NCI-H345 (cell line): ENCODE measurements at regions not wholly inside any gene's neighbourhood (a gene's known extent, or its start where the extent isn't known, plus 50 kb on each side); places are given as distances from the start of the nearest gene placed in this dataset.
A peak's percentile ranks its signal among the peaks of the same experiment; 100 is the strongest.

Experiments
- DNase-seq: peaks from one replicate; lab custom pipeline; 2025; lab: John Stamatoyannopoulos, UW

- DNase-seq: no peak
Observed at GRCh38 chr4:24637173-24637572, 52.8 kb upstream of the DHX15 start.

DNA sequence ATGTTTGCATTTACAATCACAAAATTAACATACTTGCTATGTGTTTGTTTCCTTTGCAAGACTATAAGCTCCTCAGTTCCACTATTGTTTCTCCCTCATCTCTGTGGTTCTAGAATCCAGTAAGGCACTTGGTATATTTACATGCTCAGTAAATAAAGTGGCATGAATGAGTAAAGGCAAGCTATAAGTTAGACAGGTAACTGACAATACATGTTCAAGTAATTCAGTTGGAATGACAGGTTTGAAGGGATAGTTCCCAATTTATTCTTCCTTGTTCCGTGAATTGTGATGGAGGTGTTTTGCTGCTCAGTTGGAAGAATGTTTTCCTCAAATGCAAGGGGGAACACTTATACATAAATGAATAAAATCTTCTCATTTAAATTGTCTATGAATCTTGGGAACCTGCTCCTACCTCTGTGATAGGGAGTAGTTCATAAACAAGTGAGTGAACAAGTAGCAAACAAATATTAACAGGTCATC, 54.1 kb upstream of the DHX15 start:
- no peak for DNase-seq

DNA sequence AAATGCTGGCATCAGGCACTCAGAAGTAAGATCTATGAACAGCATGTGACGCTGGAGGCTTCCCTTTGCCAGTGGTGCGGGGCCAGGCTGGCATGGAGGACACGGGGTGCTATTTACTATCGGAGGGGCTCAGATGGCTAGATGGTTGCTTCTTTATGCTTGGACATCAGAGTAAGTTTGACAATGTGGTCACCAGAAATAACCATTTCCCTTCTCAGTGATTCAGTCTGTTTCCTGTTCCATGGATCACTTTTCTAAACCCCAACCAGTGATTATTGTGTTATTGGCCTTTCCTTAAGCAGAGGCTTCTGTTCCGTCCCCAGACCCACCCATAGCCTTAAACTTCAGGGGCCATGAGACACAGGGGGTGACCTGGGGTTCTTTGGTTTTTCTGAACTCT, 55.4 kb upstream of the DHX15 start:
- DNase-seq: no peak

DNA sequence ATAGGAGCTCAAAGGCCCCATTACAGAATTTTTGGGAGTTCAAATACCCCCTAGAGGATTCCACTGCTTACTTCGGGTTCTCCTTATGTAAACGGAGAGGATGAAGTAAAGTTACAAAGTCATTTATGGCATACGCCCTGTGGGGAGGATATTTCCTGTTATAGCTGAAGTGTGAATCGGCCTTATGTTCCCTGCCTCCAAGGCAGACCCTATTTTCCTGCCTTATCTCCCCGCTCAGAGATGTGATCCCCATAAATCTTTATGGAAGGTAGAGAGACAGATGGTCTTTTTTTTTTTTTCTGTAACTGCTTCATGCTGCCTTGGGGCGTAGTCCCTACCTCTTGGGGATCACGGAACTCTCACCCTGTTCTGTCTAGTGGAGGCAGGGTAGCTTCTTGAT, 56.0 kb upstream of the DHX15 start:
- no peak for DNase-seq

GRCh38 chr4:24642981-24643547, 58.7 kb upstream of the DHX15 start:
- DNase-seq: no peak

GRCh38 chr4:24643774-24644520, 59.6 kb upstream of the DHX15 start:
- no peak for DNase-seq

DNA sequence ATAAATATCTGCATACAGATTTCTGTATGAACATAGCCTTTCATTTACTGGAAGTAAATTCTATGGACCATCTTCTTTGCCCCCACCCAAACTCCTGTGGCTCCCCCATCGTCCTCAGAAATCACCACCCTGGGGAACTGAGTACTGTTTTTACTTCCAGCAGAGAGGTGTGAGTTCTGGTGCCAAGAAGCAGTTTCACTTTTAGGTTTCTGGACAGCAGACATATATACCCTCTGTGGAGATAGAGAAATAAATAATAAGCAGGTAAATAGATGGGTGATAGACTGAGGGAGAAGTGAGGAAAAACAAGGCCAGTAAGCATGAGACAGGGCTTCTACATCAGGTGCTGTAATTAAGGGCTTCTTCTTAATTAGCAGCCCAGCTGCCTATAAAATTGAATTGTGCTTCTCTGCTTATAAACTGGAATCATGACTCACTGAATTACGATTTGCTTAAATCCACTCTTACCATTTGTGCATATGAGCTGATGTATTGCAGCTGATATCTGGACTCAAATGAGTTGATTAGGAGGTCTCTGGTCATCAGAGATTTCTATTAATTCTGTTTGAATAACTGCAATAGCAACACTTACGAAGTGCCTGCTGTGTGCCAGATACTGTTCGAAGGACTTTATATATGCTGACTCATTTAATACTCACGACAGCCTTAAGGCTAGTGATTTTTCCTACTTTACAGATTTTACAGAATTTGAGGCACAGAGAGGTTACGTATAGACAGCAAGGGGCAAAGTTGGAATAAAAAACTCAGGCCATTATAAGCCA, 60.8 kb upstream of the DHX15 start:
- no peak for DNase-seq

DNA sequence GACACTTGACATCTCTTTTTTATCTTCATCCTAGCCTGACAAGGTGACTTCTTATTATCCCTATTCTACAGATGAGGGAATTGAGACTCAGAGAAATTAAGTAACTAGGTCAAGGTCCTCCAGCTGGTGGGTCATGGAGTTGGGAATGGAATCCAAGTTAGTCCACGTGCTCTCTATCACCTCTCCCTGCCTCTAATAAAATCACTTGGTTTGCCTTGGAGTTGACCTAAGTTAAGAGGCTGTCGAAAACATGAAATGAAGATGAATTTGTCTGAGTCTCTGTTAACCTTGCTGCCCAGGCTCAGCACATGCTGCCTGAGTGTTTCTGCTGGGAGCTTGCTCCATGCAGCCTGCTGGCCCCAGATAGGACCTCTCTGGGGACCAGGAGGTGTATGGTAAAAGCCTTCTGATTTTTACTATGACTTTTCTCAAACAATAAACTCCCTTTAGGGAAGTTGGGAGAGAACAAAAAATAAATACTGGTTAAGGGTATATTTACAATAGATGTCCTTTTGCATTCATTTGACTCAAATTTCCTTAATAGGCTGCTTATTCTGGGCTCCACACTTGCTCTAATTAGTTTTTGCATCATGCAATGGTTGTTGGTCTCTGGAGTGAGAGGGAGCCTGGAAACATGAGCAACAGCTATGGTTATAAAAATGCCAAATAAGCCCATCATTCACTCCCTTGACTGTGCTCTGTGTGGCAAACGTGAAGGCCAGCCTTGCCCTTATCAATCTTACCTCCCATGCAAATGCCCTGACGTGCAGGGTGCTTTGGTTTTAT, 61.6 kb upstream of the DHX15 start:
- DNase-seq: no peak

- no peak for DNase-seq
Observed at GRCh38 chr4:24646798-24647460, 62.6 kb upstream of the DHX15 start.

- no peak for DNase-seq
Observed at GRCh38 chr4:24650849-24651640, 66.7 kb upstream of the DHX15 start.

- no peak for DNase-seq
Observed at GRCh38 chr4:24655326-24655725, 71.0 kb upstream of the DHX15 start.

DNA sequence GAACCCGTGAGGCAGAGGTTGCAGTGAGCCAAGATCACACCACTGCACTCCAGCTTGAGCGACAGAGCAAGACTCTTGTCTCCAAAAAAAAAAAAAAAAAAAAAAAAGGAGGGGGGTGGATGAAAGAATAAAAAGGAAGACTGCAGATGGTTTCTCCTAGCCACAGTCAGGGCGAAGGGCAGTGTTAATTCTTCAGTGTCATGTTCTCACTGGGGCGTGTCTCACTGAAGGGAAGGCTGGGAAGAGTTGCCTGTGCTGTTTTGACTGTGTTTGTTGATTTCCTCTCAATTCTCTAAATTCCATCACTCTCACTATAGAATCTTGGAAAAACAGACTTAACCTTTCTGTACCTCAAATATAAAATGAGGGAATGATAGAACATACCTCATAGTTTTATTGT, 71.6 kb upstream of the DHX15 start:
- DNase-seq: no peak

- DNase-seq: no peak
Observed at GRCh38 chr4:24656906-24657305, 72.6 kb upstream of the DHX15 start.

DNA sequence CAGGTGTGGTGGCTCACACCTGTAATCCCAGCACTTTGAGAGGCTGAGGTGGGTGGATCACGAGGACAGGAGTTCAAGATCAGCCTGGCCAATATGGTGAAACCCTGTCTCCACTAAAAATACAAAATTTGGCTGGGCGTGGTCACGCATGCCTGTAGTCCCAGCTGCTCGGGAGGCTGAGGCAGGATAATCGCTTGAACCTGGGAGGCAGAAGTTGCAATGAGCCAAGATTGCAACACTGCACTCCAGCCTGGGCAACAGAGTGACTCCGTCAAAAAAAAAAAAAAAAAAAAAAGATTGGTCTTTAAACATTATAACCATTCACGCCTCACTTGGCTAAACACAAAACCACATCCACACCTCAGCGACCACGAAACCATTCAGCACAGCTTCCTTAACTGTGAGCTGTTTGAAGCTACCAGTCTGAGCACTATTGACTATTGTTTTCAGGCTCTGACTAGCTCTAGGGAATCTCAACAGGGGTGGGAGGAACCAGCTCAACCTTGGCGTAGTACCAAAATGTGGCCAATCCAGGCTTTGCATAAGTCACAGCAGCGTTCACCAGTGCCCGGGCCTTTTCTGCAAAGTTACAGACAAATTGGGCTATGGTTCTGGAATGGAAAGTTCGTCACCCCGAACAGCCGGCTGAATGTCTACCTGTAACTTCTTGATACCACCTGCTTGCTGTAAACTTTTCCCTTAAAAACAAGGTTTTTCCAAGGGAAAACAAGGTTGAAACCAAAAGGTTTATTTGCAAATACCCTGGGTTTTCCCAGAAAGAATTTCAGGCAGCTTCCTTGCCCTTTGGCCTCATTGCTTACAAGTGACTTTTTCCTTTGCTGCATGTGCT, 73.6 kb upstream of the DHX15 start:
- DNase-seq: peak; percentile 92

- DNase-seq: peak; percentile 85
Observed at GRCh38 chr4:24659241-24659961, 75.0 kb upstream of the DHX15 start.

GRCh38 chr4:24662056-24662455, 77.7 kb upstream of the DHX15 start:
- DNase-seq: no peak

DNA sequence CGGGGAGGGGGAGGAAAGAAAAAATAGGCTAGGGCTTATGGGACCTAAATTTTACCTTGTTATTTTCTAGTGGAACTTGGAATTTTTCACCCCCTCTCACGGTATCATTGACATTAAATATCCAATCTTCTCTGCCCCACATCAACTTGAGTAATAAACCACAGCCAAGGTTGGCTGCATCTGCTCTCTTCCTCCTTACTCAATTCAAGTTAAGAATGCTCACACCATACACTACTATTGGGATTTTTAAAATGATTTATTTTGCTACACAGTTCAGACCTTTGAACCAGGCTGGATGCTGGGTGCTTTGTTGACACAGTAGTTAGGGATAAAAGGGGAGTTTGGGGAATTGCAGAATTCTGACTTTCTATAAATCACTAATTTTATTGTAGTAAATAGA, 78.2 kb upstream of the DHX15 start:
- no peak for DNase-seq

- no peak for DNase-seq
Observed at GRCh38 chr4:24664956-24665355, 80.6 kb upstream of the DHX15 start.

GRCh38 chr4:24666316-24666715, 82.0 kb upstream of the DHX15 start:
- no peak for DNase-seq
